IMR-90 (cell line): ENCODE measurements at regions not wholly inside any gene's neighbourhood (a gene's known extent, or its start where the extent isn't known, plus 50 kb on each side); places are given as distances from the start of the nearest gene placed in this dataset.

ENCODE experiments used
- CTCF ChIP-seq: conservative IDR thresholded peaks from 2 replicates; pipeline ENCODE4 v1.5.1; 2012; ENCODE audit warnings: mild to moderate bottlenecking, low read depth, low read length, improper control_type of control experiment
- POLR2A ChIP-seq: IDR thresholded peaks from 2 replicates; pipeline ENCODE4 v1.6.1; 2012; ENCODE audit warnings: mild to moderate bottlenecking, low read depth, low read length
- RAD21 ChIP-seq: IDR thresholded peaks from 2 replicates; pipeline ENCODE4 v1.6.1; 2012; ENCODE audit warnings: low read length, improper control_type of control experiment
- SMC3 ChIP-seq: fragments of 150-350 bp; IDR thresholded peaks from 2 replicates; pipeline ENCODE4 v1.6.1; 2016; ENCODE audit warnings: low read depth, mild to moderate bottlenecking, antibody characterized with exemption, low read length, moderate library complexity
- USF2 ChIP-seq: fragments of 150-350 bp; IDR thresholded peaks from 2 replicates; pipeline ENCODE4 v1.6.1; 2017; ENCODE audit warnings: mild to moderate bottlenecking, antibody characterized with exemption, low read length, low read depth

- TF ChIP-seq CTCF (no peak), POLR2A (no peak), SMC3 (no peak), USF2 (no peak), RAD21 (no peak)
Measured at GRCh38 chr11:23856654-23857053, 640.2 kb upstream of the LUZP2 start.
